ENCODE measurements at regions not wholly inside any gene's neighbourhood (a gene's known extent, or its start where the extent isn't known, plus 50 kb on each side); places are given as distances from the start of the nearest gene placed in this dataset.

DNA sequence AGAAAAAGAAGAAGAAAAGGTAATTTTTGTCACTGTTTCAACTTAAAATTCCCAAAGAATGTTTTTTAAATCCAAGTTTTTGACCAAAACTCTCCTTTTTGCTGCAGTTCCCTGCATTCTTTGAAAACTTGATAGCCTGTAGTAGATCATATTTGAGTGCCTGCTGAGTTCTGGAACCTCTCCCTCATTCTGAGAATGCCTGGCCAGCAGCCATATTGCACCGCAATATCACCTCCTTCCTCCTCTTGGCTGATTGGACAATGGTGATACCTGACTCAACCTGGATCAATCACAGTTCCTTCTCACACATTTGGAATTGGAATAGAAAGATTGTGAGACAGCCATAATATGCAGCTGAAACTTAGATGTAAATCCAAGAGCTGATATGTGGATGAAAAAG is 97.6 kb upstream of the GAP43 start:
- Histone ChIP-seq H3K4me2 (no peak overlapping the region), H3K36me3 (ENCODE audit: insufficient read depth) (no peaks in the 10 kb centered on the region), H3K27me3 (ENCODE audit: insufficient read depth, low read depth) (no peaks in the 10 kb centered on the region), H3K79me2 (ENCODE audit: insufficient read depth, low read depth) (no peaks in the 10 kb centered on the region), H3K4me3 (IDR thresholded peaks at IDR 0.05; ENCODE audit: insufficient read depth, low read depth, low read length) (no peak overlapping the region), H2AFZ (ENCODE audit: low read depth) (no peak overlapping the region), H3K9ac (no peak overlapping the region), H3K27ac (no peak overlapping the region), H3K4me1 (ENCODE audit: low read depth, poor library complexity, severe bottlenecking) (no peaks in the 10 kb centered on the region), H4K20me1 (ENCODE audit: insufficient read depth) (no peaks in the 10 kb centered on the region)
- TF ChIP-seq, protein P1, sequence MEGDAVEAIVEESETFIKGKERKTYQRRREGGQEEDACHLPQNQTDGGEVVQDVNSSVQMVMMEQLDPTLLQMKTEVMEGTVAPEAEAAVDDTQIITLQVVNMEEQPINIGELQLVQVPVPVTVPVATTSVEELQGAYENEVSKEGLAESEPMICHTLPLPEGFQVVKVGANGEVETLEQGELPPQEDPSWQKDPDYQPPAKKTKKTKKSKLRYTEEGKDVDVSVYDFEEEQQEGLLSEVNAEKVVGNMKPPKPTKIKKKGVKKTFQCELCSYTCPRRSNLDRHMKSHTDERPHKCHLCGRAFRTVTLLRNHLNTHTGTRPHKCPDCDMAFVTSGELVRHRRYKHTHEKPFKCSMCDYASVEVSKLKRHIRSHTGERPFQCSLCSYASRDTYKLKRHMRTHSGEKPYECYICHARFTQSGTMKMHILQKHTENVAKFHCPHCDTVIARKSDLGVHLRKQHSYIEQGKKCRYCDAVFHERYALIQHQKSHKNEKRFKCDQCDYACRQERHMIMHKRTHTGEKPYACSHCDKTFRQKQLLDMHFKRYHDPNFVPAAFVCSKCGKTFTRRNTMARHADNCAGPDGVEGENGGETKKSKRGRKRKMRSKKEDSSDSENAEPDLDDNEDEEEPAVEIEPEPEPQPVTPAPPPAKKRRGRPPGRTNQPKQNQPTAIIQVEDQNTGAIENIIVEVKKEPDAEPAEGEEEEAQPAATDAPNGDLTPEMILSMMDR (conservative IDR thresholded peaks at IDR 0.05; ENCODE audit: low read depth, low read length), result no peak

DNA sequence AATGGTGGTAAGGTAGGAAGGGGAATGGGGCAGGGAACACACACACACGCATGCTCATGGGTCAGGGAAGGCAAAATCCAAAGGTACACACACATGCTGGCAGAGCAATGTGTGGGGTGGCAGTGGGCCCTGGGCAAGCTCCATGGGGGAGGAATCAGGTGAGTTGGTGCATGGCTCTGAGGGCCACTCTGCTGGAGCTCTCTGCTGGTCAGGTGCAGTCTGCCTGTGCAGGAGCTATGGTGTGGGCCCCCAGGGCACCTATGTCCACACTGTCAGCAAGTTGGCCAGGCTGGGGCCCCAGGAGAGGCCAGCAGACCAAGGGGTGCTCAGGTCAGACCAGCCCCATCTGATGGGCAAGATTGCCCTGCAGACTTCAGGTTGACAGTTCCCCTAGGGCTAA is 90.1 kb upstream of the GAP43 start:
- Histone ChIP-seq H3K36me3 (ENCODE audit: insufficient read depth) (no peaks in the 10 kb centered on the region), H3K4me1 (ENCODE audit: low read depth, poor library complexity, severe bottlenecking) (no peaks in the 10 kb centered on the region), H3K9ac (no peak overlapping the region), H3K27me3 (ENCODE audit: insufficient read depth, low read depth) (no peaks in the 10 kb centered on the region), H2AFZ (ENCODE audit: low read depth) (no peak overlapping the region), H4K20me1 (ENCODE audit: insufficient read depth) (no peaks in the 10 kb centered on the region), H3K4me2 (no peak overlapping the region), H3K79me2 (ENCODE audit: insufficient read depth, low read depth) (no peaks in the 10 kb centered on the region), H3K4me3 (IDR thresholded peaks at IDR 0.05; ENCODE audit: insufficient read depth, low read depth, low read length) (no peak overlapping the region), H3K27ac (no peak overlapping the region)
- TF ChIP-seq, protein P1 (conservative IDR thresholded peaks at IDR 0.05; ENCODE audit: low read depth, low read length), result no peak

DNA sequence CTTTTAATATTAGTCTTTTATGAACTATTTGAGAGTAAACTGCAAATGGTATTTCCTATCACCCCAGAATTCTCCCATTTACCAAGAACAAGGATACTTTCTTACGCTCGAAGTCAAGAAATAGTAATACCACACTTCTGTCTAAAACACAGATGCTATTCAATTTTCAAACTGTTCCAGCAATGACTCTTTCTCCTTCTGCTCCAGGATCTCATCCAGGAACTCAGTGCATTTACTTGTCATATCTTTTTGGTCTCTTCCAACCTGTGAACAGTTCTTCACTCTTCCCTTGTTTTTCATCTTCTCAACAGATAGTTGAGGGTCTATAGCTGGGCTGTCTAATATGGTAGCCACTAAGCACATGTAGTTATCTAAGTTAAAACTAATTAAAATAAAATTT is 87.1 kb upstream of the GAP43 start:
- Histone ChIP-seq H3K4me3 (IDR thresholded peaks at IDR 0.05; ENCODE audit: insufficient read depth, low read depth, low read length) (no peak overlapping the region), H3K79me2 (ENCODE audit: insufficient read depth, low read depth) (no peaks in the 10 kb centered on the region), H3K27me3 (ENCODE audit: insufficient read depth, low read depth) (no peaks in the 10 kb centered on the region), H3K9ac (no peak overlapping the region), H3K4me2 (no peak overlapping the region), H2AFZ (ENCODE audit: low read depth) (no peak overlapping the region), H4K20me1 (ENCODE audit: insufficient read depth) (no peaks in the 10 kb centered on the region), H3K36me3 (ENCODE audit: insufficient read depth) (no peaks in the 10 kb centered on the region), H3K4me1 (ENCODE audit: low read depth, poor library complexity, severe bottlenecking) (no peaks in the 10 kb centered on the region), H3K27ac (no peak overlapping the region)
- TF ChIP-seq, protein P1 (conservative IDR thresholded peaks at IDR 0.05; ENCODE audit: low read depth, low read length), result no peak

DNA sequence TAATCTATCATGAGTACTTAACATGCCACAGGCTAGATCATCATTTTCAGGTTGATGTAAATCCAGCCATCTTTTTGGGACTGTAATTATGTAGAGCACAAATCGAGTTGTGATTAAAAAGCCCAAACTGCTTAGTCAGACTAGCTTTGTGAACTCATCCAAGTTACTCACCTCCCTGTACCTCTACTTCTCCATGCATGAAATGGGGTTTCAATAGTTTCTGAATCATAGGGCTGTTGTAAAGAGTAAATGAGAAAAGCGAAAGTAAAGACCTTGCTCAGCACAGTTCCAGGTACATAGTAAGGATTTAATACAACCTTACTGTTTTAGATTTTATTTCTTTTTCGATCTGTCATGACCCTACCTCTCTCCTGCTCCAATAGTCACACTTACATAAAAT is 85.6 kb upstream of the GAP43 start:
- Histone ChIP-seq H3K4me2 (no peak overlapping the region), H2AFZ (ENCODE audit: low read depth) (no peak overlapping the region), H3K4me1 (ENCODE audit: low read depth, poor library complexity, severe bottlenecking) (no peaks in the 10 kb centered on the region), H4K20me1 (ENCODE audit: insufficient read depth) (no peaks in the 10 kb centered on the region), H3K27me3 (ENCODE audit: insufficient read depth, low read depth) (no peaks in the 10 kb centered on the region), H3K79me2 (ENCODE audit: insufficient read depth, low read depth) (no peaks in the 10 kb centered on the region), H3K4me3 (IDR thresholded peaks at IDR 0.05; ENCODE audit: insufficient read depth, low read depth, low read length) (no peak overlapping the region), H3K36me3 (ENCODE audit: insufficient read depth) (no peaks in the 10 kb centered on the region), H3K9ac (no peak overlapping the region), H3K27ac (no peak overlapping the region)
- TF ChIP-seq, protein P1 (conservative IDR thresholded peaks at IDR 0.05; ENCODE audit: low read depth, low read length), result no peak

DNA sequence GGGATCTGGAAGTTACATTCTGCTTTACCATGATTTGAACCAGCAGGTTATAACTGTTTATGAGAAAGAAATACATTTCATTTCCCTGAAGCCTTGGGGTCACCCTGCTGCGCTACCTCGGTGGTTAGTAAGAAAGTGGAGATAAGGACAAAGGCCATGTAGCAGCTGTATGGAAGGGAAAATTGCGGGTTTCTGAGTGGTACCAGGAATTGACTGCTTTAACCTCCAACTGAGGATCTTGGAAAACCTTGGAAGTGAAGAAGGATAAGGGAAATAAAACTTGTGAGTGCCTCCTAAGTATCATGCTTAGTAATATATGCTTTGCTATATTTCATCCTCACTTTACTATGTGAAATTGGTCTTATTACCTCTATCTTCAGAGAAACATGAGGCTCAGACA is 76.1 kb upstream of the GAP43 start:
- Histone ChIP-seq H2AFZ (ENCODE audit: low read depth) (no peak overlapping the region), H3K9ac (no peak overlapping the region), H3K27ac (no peak overlapping the region), H3K27me3 (ENCODE audit: insufficient read depth, low read depth) (no peaks in the 10 kb centered on the region), H4K20me1 (ENCODE audit: insufficient read depth) (no peaks in the 10 kb centered on the region), H3K79me2 (ENCODE audit: insufficient read depth, low read depth) (no peaks in the 10 kb centered on the region), H3K4me2 (no peak overlapping the region), H3K4me3 (IDR thresholded peaks at IDR 0.05; ENCODE audit: insufficient read depth, low read depth, low read length) (no peak overlapping the region), H3K36me3 (ENCODE audit: insufficient read depth) (no peaks in the 10 kb centered on the region), H3K4me1 (ENCODE audit: low read depth, poor library complexity, severe bottlenecking) (no peaks in the 10 kb centered on the region)
- TF ChIP-seq, protein P1 (conservative IDR thresholded peaks at IDR 0.05; ENCODE audit: low read depth, low read length), result no peak
